Vagina (tissue), 2 donors: ENCODE measurements at regions not wholly inside any gene's neighbourhood (a gene's known extent, or its start where the extent isn't known, plus 50 kb on each side); places are given as distances from the start of the nearest gene placed in this dataset.

ENCODE experiments used
- POLR2AphosphoS5 ChIP-seq, 2 donors: sonication (generic); formaldehyde crosslinking; IDR thresholded peaks; one replicate each; pipeline ENCODE4 v1.9.0; 2017; ENCODE audit warnings: antibody characterized with exemption in 2 of 2, mild to moderate bottlenecking in 2 of 2, low read depth in 1 of 2; ENCODE audit not compliant: insufficient read depth in 1 of 2
- TF ChIP-seq, protein P1 (sequence below), 3 experiments: fragments of 450-650 bp in 2 of 3; fragments of 200-600 bp in 1 of 3; sonication (generic) in 1 of 3; IDR thresholded peaks; one replicate each; pipeline ENCODE4 v1.5.1; 2017 to 2019; ENCODE audit warnings: antibody characterized with exemption in 3 of 3, mild to moderate bottlenecking in 2 of 3, moderate library complexity in 2 of 3

DNA sequence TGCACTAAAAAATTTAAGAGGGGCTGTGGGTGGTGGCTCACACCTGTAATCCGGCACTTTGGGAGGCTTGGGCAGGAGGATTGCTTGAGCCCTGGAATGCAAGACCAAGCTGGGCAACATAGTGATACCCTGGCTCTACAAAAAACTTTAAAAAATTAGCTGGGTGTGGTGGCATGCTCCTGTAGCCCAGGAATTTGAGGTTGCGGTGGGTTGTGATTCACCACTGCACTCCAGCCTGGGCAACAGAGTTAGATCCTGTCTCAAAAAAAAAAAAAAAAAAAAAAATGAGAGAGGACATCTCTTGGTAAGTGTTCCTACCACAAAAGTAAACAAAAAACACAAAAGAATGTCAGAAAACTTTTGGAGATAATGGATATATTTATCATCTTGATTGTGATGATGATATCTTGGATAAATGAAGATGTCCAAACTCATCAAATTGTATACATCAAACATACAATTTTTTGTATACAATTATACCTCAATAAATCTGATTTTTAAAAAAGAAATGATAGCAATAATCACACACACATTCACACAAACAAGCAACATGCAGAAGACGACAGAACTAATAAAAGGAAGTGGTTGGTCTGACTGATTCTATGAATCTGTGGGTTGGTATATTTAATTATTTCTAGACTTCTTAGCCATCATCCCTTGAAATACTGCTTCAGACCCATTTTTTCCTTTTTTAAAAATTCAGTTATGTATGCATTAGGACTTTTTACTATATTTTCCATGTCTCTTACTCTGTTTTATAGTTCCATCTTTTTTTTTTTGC lies 465.9 kb downstream of the PLA2G4A start:
- TF ChIP-seq, protein P1, sequence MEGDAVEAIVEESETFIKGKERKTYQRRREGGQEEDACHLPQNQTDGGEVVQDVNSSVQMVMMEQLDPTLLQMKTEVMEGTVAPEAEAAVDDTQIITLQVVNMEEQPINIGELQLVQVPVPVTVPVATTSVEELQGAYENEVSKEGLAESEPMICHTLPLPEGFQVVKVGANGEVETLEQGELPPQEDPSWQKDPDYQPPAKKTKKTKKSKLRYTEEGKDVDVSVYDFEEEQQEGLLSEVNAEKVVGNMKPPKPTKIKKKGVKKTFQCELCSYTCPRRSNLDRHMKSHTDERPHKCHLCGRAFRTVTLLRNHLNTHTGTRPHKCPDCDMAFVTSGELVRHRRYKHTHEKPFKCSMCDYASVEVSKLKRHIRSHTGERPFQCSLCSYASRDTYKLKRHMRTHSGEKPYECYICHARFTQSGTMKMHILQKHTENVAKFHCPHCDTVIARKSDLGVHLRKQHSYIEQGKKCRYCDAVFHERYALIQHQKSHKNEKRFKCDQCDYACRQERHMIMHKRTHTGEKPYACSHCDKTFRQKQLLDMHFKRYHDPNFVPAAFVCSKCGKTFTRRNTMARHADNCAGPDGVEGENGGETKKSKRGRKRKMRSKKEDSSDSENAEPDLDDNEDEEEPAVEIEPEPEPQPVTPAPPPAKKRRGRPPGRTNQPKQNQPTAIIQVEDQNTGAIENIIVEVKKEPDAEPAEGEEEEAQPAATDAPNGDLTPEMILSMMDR (IDR thresholded peaks at IDR 0.05): no peak
- TF ChIP-seq POLR2AphosphoS5 (IDR thresholded peaks at IDR 0.05; ENCODE audit: insufficient read depth in 1 of 2, low read depth in 1 of 2): no peak
